ENCODE measurements at regions not wholly inside any gene's neighbourhood (a gene's known extent, or its start where the extent isn't known, plus 50 kb on each side); places are given as distances from the start of the nearest gene placed in this dataset.
"Not testable (repeated sequence)": the region's sequence is repeated elsewhere in the genome, so short reads cannot be mapped to it uniquely, and the experiment has no call there.

GRCh38 chr5:136812270-136812669 is 446.9 kb upstream of the TRPC7 start:
- TF ChIP-seq ARNT, SP1 (IDR thresholded peaks at IDR 0.05): not testable (repeated sequence)
